LNCaP clone FGC (cell line): ENCODE measurements at regions not wholly inside any gene's neighbourhood (a gene's known extent, or its start where the extent isn't known, plus 50 kb on each side); places are given as distances from the start of the nearest gene placed in this dataset.

Experiments
- DNase-seq: peaks from one replicate; pipeline ENCODE4 v3.0.0-alpha.2; 2011; ENCODE audit warnings: low read depth
- H3K4me3 ChIP-seq: 2 replicates; pipeline ENCODE4 v1.5.1; 2011; ENCODE audit warnings: mild to moderate bottlenecking, low read depth, low read length, control low read depth
- TF ChIP-seq, protein P1 (sequence below): IDR thresholded peaks from 2 replicates; pipeline ENCODE4 v1.5.1; 2012; ENCODE audit warnings: mild to moderate bottlenecking; ENCODE audit not compliant: control insufficient read depth, insufficient read depth; ENCODE audit errors: extremely low read depth

DNA sequence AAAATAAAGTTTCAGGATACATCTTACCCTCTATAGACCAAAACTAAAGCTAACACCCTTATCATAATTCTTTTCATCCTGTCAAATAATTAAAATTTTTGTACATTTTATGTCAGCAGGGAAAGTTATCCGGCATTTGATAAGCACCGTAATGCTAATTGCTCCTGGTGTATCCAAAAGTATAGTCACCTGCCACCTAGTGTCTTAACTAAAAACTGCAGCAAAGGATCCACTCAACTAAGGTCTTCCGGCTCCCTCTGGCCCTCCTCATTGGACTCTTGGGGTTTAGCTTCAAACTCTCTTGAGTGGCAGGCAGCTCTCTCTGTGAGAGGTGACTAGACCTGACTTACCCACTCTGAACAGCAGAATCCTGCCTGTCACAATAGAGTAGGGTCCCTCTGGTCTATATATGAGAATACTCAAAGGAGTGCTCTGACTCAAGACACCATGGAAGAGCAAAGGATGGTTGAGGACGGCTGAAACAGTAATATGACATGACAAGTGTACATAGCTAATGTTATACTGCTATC lies 60.4 kb upstream of the CAST start:
- H3K4me3 ChIP-seq, result no peak overlapping the region
- DNase-seq, result peak; percentile 30
- TF ChIP-seq, protein P1, sequence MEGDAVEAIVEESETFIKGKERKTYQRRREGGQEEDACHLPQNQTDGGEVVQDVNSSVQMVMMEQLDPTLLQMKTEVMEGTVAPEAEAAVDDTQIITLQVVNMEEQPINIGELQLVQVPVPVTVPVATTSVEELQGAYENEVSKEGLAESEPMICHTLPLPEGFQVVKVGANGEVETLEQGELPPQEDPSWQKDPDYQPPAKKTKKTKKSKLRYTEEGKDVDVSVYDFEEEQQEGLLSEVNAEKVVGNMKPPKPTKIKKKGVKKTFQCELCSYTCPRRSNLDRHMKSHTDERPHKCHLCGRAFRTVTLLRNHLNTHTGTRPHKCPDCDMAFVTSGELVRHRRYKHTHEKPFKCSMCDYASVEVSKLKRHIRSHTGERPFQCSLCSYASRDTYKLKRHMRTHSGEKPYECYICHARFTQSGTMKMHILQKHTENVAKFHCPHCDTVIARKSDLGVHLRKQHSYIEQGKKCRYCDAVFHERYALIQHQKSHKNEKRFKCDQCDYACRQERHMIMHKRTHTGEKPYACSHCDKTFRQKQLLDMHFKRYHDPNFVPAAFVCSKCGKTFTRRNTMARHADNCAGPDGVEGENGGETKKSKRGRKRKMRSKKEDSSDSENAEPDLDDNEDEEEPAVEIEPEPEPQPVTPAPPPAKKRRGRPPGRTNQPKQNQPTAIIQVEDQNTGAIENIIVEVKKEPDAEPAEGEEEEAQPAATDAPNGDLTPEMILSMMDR, result peak; percentile 64

DNA sequence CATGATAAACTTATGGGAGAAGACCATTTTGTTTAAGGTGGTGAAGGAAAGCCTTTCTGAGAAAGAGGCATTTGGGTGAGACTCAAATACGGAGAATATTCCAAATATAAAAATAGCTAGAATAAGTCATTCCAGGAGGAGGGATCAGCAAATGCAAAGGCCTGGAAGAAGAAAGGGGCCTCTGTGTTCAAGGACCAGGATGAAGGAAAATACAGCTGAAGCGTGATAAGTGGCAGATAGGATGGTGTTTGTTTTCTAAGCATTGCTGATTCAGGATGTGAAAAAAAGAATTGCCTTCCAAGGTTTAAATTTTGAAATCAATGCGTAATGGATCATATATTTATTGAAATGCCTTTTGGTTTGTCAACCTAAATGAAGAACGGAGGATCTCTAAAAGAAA lies 59.4 kb upstream of the CAST start:
- TF ChIP-seq, protein P1, result no peak
- DNase-seq, result no peak

DNA sequence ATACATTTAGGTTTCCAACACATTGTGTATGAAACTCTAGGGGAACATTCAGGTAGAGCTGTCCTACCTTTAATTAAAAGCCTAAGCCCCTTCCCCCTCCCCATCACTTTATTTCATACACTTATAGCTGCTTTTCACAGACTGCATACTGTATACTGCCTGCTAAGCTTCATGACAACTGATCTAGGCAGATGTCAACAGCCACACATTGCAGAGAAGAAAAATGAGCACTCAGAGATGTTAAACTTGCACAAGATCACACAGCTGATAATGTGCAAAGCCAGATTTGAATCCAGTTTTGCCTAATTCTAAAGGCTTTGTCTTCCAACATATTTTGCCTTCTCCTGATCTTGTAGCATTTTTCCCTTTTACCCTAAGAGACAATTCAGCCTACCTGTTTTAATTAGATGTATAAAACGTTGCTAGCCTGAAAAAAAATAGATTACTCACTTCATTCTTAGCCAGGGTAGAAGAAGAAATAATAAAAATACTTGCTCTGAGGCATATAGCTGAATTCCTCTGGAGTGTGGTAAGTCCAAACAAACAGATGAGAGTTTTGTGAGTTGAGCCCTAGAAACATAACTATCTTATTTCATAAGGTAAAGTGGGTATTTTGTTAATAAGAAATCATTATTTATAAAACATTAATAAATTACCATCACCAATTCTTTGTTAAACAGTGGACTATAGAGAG lies 56.9 kb upstream of the CAST start:
- TF ChIP-seq, protein P1, result no peak
- DNase-seq, result no peak
- no peak overlapping the region for H3K4me3 ChIP-seq

More for the DNA sequence above, 59.4 kb upstream of the CAST start:
- H3K4me3 ChIP-seq, result no peak overlapping the region

DNA sequence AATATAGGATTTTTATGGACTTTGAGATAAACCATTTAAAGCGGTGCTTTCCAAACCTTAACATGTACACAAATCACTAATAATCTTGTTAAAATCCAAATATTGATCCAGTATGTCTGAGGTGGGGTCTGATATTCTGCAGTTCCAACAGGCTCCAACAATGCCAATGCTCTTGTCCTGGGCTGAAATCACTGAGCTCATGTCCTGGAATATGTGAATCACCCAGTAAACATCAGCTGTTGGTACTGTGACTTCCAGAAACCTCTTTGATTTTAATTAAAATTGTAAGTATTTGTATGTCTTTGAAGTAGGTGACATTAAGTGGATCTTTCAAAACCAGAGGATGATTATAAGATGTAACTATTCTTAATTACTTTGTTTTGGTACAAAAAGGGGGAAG lies 52.8 kb upstream of the CAST start:
- no peak overlapping the region for H3K4me3 ChIP-seq
- TF ChIP-seq, protein P1, result no peak
- no peak for DNase-seq

DNA sequence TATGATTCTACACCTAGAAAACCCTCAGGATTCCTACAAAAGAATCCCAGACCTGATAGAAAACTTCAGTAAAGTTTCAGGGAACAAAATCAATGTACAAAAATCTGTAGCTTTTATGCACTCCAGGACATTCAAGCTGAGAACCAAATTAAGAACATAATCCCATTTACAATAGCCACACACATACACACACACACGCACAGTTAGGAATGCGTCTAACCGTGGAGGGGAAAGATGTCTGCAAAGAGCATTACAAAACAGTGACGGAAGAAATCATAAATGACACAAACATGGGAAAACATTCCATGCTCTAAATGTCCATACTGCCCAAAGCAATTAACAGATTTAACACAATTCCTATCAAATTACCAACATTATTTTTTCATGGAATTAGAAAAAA lies 51.4 kb upstream of the CAST start:
- DNase-seq, result no peak
- TF ChIP-seq, protein P1, result no peak
- no peak overlapping the region for H3K4me3 ChIP-seq

DNA sequence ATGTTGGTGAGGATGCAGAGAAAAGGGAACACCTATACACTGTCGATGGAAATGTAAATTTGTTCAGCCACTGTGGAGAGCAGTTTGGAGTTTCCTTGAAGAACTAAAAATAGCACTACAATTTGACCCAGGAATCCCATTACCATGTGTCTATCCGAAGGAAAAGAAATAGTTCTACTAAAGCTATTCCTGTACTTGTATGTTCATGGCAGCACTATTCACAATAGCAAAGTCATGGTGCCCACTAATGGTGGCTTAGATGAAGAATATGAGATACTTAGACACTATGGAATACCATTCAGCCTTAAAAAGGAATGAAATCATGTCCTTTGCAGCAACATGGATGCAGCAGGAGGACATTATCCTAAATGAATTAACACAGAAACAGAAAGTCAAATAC lies 50.2 kb upstream of the CAST start:
- no peak for DNase-seq
- no peak overlapping the region for H3K4me3 ChIP-seq
- TF ChIP-seq, protein P1, result 0 out of 2 replicates have a peak, but pooled peaks have one; percentile 17
